Anterior cingulate cortex (tissue), 58 donors: ENCODE measurements at regions not wholly inside any gene's neighbourhood (a gene's known extent, or its start where the extent isn't known, plus 50 kb on each side); places are given as distances from the start of the nearest gene placed in this dataset.

ENCODE experiments used
- DNase-seq, 58 donors: peaks; one replicate each; lab custom pipeline; 2025; lab: John Stamatoyannopoulos, UW

DNA sequence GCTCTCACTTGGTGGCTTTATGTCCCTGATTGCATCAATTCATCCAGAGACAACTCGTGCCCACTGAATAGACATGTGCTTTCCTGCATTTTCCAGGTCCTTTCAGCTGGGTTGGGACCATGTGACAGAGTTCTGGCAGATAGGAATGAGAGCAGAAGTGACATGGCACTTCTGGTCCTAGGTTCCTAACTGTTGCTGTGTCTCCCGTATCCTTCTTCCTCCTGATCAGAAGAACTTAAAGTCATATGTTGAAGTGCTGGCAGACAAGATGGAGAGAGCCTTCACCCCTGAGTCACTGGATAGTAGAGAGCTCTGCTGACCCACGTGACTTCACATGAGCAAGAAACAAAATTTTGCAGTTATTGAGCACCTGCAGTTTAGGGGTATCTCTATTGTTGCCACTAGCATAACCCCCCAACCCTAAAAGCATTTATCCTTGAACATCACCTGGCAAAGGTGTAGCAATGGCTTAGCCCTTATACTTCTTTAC, 80.0 kb downstream of the NREP start:
- no peak for DNase-seq

DNA sequence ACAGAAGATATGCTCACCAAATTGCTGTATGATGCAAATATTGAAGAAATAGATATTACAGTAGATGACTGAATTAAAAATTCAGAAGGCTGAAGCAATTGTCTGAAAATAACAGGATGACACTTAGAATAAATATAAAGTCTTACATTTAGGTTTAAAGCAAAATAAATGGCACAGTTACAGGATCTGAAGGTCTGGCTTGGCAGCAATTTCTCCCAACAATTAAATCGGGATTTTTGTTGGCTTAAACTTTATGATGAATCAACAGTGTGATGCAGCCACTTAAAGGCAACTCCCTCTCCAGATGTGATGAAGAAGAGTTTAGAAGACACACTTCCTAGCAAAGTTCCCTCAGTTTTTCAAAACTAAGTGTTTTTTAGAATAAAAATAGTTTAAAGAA, 80.5 kb downstream of the NREP start:
- DNase-seq: no peak

DNA sequence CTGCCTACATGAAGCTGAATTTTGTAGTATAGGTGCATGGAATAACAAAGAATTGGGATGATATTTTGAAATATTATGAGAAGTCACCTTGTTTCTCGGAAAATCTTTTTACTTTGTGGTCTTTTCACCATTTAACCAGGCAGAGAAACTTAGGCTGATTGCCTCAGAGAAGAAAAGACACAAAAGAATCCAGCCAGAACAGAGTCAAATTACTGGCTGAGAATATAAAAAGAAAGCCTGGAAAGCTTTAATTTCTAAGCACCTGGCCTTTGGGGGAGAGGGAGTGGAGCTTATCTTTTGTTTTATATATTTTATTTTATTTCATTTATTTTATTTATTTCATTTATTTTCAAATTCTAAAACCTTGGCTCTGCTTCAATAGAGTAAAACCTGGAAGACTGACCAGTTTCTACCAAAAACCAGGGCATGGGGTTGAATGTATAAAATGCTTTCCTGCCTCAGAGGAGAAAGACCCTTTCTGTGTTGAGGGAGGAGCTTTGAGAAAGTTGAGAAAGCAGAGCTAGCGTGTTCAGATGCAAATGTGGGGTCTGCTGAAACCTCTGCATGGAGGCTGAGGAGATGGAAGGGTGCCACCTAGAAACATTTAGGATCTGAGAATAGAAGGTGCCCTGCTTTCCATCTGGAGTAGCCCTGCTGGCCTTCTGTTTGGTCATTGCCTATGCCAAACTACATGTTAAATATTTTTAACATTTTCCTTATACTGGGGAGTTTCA, 81.6 kb downstream of the NREP start:
- no peak for DNase-seq

- no peak for DNase-seq
Measured at GRCh38 chr5:111673891-111674626, 82.9 kb downstream of the NREP start.

DNA sequence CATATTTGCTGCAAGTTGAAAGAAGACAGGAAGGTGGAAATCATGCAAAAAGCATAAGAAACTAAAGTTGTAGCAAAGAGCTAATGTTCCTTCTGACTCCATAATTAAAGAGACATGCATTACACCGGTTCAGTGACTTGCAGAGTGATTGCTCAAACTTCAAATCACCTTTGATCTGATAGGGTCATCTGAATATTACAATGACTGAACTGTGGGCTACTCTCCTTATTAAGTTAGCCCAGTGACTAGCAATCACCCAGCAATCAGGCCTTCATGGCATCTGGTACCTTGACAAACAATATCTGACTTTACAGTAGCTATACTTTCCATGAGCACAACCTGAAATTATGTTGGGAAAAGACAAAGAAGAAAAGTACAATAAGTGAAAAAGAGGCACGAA, 84.9 kb downstream of the NREP start:
- DNase-seq: no peak

DNA sequence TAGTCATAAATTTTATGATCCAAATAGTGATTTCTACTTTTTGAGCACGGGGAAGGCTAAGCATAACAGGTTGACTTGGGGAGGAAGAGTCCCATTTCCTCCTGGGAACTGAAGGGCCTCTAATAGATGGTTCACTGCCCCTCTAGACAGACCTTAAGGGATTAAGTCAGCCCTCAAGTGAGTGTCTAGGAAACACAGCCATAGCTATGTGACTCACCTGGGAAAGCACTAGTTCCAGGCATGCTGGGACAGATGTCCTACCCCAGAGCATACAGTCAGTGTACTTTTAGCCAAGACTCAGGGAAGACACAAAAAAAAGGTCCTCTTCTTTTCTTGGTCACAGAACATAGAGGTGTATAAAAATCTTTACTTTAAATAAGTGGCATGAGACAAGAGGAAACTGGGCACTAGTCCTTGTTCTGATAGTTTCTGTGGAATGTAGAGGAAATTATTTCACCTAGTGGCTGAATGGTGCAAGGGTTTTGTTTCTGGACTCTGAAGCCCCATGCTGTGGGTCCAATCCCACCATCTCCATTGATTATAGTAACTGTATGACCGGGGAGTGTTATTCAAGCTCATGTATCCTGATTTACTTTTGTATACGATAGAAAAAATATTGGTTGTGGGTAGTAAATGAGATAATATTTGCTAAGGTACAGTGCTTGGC, 86.0 kb downstream of the NREP start:
- no peak for DNase-seq

GRCh38 chr5:111668477-111669414, 88.2 kb downstream of the NREP start:
- no peak for DNase-seq

- no peak for DNase-seq
Measured at GRCh38 chr5:111667128-111667736, 89.8 kb downstream of the NREP start.

GRCh38 chr5:111656580-111656979, 100.4 kb downstream of the NREP start:
- no peak for DNase-seq

GRCh38 chr5:111655169-111655924, 101.6 kb downstream of the NREP start:
- no peak for DNase-seq

DNA sequence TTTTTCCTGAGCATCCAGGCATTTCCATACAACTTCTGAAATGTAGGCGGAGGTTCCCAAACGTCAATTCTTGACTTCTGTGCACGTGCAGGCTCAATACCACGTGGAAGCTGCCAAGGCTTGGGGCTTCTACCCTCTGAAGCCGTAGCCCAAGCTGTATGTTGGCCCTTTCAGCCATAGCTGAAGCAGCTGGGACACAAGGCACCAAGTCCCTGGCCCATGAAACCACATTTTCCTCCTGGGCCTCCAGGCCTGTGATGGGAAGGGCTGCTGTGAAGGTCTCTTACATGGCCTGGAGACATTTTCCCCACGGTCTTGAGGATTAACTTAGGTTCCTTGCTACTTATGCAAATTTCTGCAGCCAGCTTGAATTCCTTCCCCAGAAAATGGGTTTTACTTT, 103.6 kb downstream of the NREP start:
- DNase-seq: no peak

- DNase-seq: no peak
Measured at GRCh38 chr5:111649516-111649915, 107.5 kb downstream of the NREP start.

GRCh38 chr5:111645303-111645838, 111.6 kb downstream of the NREP start:
- no peak for DNase-seq

- no peak for DNase-seq
Measured at GRCh38 chr5:111643499-111643898, 113.5 kb downstream of the NREP start.

DNA sequence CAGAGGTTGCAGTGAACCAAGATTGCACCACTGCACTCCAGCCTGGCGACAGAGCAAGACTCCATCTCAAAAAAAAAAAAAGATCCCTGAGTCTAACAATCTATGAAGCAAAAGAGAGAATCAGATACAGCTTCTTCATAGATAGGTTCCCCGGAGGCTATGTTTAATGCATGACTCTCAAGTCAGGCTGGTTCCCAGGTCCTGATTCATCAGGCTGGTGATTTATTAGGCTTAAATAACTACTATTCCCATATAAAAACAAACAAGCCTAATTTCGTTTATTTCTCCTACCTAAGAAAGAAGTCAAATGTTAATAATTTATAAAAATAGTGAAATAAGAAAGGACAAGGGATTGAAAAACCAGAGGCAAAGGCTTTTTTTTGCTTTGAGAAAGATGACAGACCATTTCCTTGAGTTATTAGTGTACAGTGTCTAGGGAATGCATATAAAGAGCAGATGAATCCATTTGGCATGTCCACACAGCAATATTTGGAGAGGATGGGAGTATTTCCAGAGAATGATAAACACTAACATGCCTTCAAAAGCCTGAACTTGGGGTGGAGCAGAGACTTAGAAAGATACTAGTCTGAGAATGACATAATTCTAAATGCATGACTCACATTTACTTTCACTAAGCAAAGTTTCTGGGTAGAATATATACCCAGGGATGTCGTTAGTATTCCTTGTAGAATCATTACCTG, 115.3 kb downstream of the NREP start:
- no peak for DNase-seq

- no peak for DNase-seq
Measured at GRCh38 chr5:111639912-111640311, 117.1 kb downstream of the NREP start.

DNA sequence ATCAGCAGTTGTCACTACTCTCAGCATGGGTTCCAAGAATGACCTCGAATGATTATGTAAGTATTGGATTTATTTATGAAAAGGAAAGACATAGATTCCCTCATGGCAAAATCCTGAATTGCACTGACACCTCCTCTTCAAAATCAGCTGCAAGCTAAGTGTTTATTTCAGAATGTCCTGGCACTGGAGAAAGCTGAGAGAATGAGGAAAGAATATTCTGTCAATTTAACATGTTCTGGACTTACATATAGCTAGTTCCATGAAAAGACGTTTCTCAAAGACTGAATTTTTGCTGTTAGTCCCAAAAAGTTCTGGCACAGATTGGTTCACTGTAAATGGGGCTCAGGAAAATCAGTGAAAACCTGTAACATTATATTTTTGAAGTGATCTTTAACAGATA, 120.3 kb downstream of the NREP start:
- peak in 2 of 58 donors; percentile 4 to 7 for DNase-seq

DNA sequence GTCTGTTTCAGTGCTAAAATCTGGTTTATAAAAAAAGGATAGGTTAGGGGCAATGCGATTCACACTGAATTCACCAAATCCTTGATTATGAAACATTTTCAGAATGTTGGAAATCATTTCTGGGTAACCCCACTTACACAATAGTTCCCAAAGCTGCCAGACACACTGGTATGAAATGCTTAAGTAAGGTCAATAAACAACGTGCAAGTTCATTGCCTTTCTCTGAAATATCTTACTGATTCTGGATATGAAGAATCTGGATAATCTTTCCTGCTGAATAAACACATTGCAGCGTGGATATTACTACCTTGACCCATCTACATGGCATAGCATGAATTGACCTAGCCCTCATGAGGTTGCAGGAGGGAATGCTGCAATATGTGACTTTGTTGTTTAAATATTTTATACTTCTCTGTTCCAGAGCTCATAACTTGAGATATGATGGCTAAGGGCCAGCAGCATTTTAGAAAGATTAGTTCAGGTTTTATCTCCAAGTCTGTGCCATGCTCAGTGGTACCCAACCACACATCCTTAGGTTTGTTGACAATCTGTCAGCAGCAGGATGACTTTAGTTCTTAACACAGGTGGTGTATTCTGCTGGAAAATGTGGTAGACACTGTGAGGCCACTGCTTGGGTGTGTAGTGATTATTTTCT, 121.0 kb downstream of the NREP start:
- no peak for DNase-seq
